RWPE1 (cell line): ENCODE measurements at regions not wholly inside any gene's neighbourhood (a gene's known extent, or its start where the extent isn't known, plus 50 kb on each side); places are given as distances from the start of the nearest gene placed in this dataset.
"Not testable (repeated sequence)": the region's sequence is repeated elsewhere in the genome, so short reads cannot be mapped to it uniquely, and the experiment has no call there.

ENCODE experiments used
- CTCF ChIA-PET: fragments of 350-600 bp; sonication (Branson Sonifier 250); formaldehyde crosslinking; extraction: SDS; loops from one replicate; lab custom pipeline; 2021; lab: Yijun Ruan, JAX
- POLR2A ChIA-PET: fragments of 400-600 bp; formaldehyde crosslinking; extraction: SDS; loops from one replicate; lab custom pipeline; 2020; ENCODE audit warnings: antibody characterized with exemption; ENCODE audit not compliant: low non-redundant PET; lab: Yijun Ruan, JAX
- DNase-seq: peaks from one replicate; pipeline ENCODE4 v3.0.0; 2012; ENCODE audit warnings: low spot score
- H3K27ac ChIP-seq: fragments of 450-650 bp; 2 replicates; pipeline ENCODE4 v1.5.1; 2017
- CTCF ChIP-seq: fragments of 450-650 bp; conservative IDR thresholded peaks from 2 replicates; pipeline ENCODE4 v1.5.1; 2017; ENCODE audit warnings: low read depth, mild to moderate bottlenecking

DNA sequence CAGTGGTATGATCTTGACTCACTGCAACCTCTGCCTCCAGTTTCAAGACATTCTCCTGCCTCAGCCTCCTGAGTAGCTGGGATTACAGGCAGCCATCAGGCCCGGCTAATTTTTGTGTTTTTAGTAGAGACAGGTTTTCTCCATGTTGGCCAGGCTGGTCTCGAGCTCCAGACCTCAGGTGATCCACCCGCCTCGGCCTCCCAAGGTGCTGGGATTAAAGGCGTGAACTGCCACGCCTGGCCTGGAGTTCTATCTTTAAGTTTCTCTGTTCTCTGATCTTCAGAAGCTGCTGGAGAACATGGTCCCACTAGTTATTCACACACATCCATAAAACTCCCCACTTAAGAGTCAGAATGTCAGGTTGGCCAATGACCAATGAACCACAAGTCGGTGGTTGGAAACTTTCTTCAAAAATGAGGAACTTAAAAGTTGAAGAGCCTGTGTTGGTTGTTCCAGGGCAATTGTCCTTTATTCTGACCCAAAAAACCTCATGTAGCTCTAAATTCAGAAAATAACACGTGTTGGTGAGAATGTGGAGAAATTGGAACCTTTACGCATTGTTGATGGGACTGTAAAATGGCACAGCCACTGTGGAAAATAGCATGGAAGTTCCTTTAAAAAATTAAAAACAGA is 55.9 kb upstream of the PIK3CB start:
- no peak for TF ChIP-seq CTCF
- DNase-seq = no peak
- CTCF ChIA-PET = no interaction called here

DNA sequence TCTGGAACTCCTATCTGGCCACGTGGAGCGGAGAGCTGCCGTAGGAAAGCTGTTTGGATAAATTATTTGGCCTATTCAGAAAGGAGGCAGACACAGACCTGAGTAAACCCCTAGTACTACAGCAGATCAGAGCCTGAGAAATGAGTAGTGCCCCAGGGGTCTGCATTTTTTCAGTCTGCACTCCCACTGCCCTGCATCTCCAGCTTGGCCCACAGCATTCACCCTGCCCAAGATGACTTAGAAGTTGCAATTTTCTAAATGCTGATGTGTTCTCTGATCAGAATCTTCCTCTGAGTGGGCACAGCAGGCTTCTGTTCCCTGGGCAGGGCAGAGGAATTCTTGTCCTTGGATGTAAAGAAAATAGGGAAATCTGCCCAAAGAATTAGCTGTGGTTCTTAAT is 55.1 kb upstream of the PIK3CB start:
- POLR2A ChIA-PET = no interaction called here
- no peak for DNase-seq
- CTCF ChIA-PET = interaction anchor here (0.5 kb wide), 1 partner anchor 34 kb away, joined by 4 read pairs; no protein-coding TSS in a partner anchor
- H3K27ac ChIP-seq = no peak overlapping the region
- TF ChIP-seq CTCF = no peak

More for the DNA sequence above, 55.9 kb upstream of the PIK3CB start:
- H3K27ac ChIP-seq = no peak overlapping the region
- POLR2A ChIA-PET = no interaction called here

GRCh38 chr3:138888560-138888959 is 53.8 kb upstream of the PIK3CB start:
- ChIA-PET CTCF (interaction anchor here (0.6 kb wide), 1 partner anchor 1939 kb away, joined by 3 read pairs; no protein-coding TSS in a partner anchor), POLR2A (no interaction called here)
- TF ChIP-seq CTCF = no peak
- DNase-seq = no peak
- no peak overlapping the region for H3K27ac ChIP-seq

DNA sequence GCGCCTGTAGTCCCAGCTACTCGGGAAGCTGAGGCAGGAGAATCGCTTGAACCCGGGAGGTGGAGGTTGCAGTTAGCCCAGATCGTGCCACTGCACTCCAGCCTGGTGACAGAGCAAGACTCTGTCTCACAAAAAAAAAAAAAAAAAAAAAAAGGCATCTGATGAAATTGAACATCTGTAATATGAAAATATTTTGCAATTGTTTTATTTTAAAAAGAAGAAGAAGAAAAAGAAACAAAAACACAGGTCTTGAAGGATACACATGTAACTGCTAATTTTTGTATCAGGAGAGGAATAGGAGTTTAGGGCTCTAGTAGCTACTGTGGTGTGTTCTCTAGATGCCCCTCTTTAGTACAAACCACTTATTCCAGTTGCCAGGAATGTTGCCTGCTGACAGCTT is 51.4 kb upstream of the PIK3CB start:
- DNase-seq, H3K27ac ChIP-seq, POLR2A ChIA-PET: not testable (repeated sequence)
- CTCF ChIA-PET = interaction anchor here (0.7 kb wide), 1 partner anchor 30 kb away, joined by 3 read pairs; no protein-coding TSS in a partner anchor
